ENCODE measurements at regions not wholly inside any gene's neighbourhood (a gene's known extent, or its start where the extent isn't known, plus 50 kb on each side); places are given as distances from the start of the nearest gene placed in this dataset.

DNA sequence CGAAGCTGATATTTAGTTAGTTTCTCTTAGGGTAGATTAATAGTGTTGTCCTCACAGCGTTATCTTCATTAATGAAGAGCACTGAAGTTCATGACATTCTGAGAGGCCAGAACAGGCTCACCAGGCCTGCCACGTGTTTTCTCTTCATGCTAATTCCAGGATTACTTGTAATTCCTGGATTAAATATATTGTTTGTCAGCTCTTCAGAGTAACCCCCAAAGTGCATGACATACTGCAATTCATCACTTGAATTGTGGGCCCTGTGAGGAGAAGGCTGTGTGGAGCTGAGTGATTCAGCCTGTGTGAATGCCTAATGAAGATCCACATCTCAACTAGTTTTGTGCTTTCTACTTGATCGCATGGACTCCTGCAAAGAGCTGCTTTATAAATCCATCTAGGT, 401.0 kb upstream of the ADAMTSL1 start:
- no peak for DNase-seq (ENCODE audit: low read depth in 2 of 2)

DNA sequence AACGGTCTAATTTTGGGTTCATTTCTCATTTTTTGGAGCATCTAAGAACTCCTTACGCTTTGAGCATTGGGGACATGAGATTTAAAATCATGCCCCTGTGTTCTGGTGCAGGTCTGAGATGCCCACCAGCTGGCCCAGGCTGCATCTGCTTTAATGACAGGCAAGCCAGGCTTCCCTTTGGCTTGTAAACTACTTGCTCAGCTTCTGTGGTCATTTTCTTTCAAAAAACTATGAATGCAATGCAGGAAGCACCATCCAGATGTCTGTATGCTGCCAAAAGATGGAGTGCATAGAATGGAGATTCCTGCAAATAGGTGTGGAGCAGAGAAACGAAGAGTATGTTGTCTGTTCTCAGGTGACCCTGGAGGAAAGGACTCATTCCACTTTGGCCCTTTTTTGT, 399.9 kb upstream of the ADAMTSL1 start:
- no peak for DNase-seq (ENCODE audit: low read depth in 2 of 2)

DNA sequence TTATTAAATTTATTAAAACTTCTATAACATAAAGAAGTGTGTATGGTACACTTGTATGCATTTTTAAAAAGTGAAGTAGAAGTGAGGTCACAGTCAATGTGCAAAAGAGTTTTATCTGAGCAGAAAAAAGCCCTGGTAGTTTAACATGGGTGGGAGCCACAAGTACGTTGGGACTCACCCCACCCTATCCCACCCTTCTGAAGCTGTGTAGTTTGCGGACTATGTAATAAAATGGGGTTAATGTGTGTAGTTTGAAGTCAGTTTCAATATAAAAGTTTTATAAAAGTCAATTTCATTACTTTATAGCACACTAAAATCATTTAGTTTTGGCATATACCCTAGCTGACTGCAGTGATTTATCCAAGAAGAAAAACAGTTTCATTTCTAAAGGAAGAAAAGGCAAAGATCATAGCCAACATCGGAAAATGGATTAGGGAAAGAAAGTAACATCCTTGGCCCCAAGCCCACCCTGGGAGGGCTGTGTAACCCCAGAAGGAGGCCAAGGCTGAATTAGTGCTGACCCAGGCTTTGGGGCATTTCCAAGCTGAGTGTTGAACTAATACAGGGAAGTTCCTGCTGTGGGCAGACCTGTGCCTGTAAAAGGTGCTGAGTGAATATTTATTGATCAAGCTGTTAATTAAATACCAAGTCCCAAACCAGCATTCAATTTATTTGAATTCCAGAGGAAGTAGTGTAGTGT, 398.6 kb upstream of the ADAMTSL1 start:
- no peak for DNase-seq (ENCODE audit: low read depth in 2 of 2)

DNA sequence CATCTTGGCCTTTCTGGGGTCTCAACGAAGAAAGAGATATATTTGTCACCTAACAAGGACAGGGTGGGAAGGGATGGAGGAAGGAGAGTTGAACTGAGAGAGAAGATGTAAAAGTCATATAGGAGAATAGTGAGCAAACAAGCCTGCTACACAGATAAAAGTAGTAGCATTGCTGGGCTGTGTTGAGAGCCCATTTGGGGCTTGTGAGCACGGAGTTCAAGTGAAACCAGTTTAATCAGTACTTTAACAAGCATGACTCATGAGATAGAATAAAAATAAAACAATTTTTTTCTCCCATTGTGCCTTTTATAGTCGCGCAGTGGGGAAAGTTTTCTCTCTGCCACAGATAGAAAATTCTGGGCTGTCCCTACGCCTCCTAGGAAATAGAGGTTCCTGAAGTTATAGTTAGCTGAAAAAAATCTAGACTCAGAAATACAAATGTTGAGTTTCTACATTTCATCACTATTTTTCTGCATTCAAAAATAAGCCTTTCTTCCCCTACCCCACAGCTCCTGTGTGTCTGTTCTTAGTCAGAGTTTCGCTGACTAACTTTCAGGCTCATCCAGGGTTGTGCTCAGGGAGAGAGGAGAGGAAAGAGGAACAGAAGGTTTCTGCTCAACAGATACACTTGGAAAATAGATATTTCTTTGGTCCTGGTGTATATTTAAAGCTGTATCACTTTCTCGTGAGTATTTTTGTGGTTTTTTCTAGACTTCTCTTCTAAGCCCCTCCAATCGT, 395.8 kb upstream of the ADAMTSL1 start:
- DNase-seq (ENCODE audit: low read depth in 2 of 2): no peak

DNA sequence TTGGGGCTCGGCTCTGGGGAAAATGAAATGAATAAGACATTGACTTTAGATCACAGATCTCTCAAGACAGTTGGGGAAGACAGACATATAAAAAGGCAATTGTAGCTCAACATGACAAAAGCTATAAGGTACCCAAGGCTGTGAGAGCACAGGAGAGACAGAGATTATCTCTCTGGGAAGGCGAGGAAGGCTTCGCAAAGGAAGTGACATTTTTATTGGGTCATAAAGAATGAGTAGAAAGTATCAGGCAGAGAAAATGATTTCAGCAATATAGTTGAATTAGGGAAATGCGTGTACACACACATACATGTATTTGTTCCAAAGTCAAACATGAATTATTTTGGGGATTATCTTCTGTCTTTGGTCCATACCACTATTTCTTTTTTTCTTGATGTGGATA, 381.8 kb upstream of the ADAMTSL1 start:
- DNase-seq (ENCODE audit: low read depth in 2 of 2): no peak

DNA sequence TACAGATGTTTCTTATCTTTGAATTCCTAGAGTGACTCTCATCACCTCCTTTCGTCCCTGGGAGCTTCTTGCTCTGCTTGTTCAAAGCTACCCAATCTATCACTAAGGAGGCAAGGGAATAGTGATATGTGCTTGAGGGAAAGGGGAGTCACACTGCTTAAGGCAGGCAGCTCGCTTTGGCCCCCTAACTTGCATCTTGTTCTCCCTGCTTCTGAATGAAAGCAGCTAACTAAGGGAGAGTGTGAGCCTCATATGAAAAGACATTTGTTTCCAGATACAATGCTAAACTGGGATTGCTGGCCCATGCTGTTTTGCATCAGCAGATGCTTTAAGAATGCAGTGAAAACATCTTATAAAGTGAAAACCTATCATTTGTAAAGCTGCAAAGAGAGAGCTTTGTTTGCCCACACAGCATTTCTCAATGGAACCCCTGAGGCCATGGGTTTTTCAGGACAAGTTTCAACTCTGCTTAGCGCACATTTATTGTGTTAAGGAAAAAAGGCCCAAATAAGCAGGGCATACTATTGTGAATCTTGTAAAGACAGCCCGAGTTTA, 367.9 kb upstream of the ADAMTSL1 start:
- no peak for DNase-seq (ENCODE audit: low read depth in 2 of 2)

DNA sequence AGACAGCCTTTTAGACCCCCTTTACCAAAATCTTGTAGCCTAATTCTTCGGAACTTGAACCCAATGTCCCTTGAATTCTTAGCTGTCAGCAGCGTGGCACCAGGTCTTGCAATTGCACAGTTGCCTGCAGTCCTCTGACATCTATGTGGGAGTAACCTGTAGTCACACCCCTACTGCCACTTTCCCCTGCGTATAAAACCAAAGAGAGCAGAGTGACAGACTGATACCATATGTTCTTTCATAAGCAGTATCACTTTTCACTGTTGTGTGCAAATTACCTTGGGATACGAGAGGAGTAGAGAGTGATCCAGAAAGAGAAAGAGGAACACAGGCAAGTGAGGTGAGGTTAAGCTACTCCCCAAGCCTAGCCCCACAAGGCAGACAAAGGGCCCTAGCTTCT, 364.3 kb upstream of the ADAMTSL1 start:
- no peak for DNase-seq (ENCODE audit: low read depth in 2 of 2)

DNA sequence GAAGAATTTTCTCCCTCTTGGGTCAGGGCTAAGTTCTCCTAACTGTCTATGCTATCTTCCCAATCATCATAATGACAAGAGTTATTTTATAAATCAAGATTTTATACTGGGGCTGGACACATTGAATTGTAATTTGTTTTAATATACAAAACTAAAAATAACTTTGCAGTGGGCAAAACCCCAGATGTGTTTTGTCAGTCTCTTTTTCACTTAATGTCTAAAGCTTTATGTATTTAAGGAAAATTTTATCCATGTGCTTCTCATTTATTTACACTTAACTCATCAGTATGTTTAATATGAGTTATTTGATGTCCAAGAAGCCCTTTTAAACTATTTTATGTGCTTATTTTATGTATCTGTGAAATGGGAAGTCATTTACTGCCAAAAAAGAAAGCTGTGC, 362.8 kb upstream of the ADAMTSL1 start:
- no peak for DNase-seq (ENCODE audit: low read depth in 2 of 2)

DNA sequence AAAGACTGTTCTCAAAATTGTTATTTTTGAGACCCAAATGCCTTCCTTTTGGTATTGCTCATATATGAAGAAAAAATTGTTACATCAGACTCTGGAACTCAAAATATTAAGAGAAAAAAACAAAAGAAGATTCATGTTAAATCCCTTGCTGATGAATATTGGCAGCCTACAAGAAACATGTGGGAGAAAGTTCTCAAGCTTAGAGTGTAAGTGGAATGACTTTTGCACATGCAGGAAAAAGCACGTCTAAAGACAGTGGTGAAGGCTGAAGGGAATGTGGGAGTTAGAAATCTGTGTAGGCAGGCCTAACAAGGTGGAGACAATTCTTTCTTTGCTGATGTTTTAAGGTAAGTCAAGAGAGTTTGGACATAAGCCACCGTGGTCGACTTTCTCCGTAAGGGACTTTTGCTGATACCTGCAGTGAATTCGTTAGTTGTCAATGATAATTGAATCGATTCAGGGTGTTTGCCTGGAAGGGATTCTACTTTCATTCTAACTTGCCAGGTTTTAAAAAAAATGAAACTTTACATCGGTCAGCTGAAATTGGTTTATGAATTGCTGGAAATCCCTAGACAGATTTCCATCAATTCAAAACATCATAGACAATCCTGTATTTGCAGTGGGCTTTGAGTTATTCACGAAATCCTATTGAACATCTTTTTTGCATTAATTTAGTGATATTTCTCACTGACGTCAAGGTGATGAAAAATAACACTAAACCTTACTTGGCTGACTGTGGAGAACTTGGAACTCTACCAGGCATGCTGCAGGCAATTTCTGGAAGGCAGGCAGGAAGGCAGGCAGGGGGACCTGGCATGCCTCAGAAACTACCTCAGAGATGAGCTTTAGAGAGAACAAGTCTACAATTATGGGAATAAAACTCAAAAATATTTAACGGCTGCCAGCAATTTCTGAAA, 359.1 kb upstream of the ADAMTSL1 start:
- DNase-seq (ENCODE audit: low read depth in 2 of 2): no peak

DNA sequence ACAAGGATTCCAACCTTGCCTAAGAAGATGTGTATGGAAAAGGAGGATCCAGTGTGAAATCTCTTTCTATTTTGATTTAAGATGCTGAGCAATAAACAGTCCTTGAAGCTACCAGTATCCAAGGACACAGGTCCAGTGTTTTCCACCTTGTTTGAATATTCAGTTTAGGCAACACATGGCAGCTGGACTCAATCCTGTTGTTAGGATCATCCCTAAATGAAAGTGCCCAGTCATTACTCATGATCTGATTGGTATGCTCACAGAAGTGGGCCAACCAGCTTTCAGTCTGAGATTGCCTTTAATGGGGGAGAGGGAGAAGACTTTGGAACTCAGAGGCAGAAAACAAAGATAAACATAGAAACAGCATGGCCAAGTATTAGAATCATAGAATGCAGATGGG, 355.7 kb upstream of the ADAMTSL1 start:
- no peak for DNase-seq (ENCODE audit: low read depth in 2 of 2)

DNA sequence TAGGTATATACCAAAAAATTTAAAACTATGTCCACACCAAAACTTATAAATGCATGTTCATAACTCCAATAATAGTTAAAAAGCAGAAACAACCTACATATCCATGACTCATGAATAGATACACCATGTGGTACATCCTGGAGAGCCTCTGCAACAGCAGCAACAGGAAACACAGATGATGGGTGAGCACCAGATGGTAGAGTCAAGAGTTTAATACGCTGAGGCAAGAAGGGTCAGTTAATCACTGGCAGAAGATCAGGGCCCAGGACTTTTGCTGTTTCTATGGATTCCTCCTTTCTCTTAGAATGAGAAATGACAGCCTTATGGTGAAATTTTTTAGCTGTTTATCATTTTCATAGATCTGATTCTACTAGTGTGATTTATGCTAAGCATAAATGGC, 351.8 kb upstream of the ADAMTSL1 start:
- no peak for DNase-seq (ENCODE audit: low read depth in 2 of 2)

DNA sequence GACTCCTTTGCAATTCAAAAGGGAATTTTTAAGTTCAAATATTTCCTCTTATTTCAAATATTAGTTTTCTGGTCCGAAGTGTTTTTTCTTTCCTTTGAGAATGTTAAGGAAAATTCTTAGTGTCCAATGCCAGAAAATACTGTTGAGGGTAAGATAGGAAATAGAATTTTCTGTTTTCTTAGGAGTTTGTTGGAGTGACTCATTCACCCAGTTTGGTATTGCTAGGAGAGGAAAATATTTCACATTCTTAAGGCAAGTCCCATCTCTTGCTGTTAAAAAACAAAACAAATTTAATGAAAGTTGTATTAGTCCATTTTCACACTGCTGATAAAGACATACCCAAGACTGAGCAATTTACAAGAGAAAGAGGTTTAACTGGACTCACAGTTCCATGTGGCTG, 349.2 kb upstream of the ADAMTSL1 start:
- no peak for DNase-seq (ENCODE audit: low read depth in 2 of 2)

DNA sequence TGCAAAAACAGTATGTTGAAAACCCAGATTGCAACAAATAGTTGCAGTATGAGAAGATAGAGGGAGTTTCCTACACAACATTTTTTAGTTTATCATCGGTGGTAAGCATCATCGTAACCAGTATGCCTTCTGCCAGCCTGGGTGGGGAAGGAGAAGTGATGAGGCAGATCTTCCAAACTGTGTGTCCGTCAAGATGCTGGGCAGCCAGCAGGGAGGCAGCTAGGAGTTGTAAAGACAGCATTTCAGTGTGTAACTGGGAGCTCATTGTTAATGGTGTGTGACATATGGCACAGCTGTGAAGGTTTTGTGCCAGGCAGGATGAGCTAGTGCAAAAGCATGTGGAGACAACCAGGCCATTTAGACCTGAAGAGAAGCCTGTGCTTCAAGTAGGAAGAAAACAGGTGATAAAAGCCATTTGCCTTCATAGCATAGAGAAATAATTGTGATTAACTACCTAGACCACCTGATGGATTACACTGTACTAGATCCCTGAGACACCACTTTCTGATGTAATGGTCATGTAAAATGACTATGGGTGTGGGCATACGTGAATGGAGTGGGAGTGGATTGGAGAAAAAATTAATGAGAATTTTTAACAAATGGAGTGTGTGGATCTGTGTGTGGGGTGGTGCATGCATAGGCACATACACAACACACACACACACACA, 347.0 kb upstream of the ADAMTSL1 start:
- no peak for DNase-seq (ENCODE audit: low read depth in 2 of 2)

DNA sequence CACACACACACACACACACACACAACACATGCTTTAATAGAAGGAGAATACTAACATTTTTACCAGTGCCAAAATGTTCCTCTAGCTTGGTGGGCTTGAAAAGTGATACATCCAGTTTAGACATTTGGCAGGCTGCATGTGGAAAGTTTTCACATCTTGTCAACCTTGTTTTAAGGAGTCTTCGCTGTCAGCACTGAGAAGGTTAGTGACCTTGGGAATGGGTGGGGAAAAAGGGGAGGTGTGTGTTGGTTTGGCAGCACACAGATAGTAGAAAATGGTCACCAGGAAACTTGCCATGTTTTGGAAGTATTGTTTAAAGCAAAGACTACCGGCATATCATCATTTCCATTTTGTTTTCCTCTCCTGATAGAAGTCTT, 346.5 kb upstream of the ADAMTSL1 start:
- DNase-seq (ENCODE audit: low read depth in 2 of 2): no peak

DNA sequence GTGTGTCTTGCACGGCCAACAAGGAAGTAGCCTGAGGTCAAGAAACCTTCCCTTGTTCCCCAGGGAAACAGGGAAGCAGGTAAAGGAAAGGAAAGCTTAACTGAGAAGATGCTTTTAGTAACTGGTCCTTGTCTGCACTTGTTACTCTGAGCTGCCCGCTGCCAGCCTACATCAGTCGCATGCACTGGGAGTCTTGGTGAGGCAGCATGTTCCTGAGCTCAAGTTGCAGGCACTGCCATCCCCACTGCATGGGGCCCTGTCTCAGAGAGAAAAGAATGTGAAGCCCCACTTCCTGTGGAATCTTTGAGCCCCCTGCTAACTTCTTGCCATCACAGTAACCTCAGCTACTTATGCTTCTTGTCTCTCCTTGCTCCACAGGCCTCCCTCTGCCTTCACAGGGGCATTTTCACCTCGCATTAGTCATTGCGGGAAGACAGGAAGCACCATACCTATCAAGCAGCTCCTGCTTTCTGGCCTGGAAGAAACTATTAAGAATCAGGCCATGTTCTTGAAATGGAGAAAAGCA, 344.1 kb upstream of the ADAMTSL1 start:
- no peak for DNase-seq (ENCODE audit: low read depth in 2 of 2)

DNA sequence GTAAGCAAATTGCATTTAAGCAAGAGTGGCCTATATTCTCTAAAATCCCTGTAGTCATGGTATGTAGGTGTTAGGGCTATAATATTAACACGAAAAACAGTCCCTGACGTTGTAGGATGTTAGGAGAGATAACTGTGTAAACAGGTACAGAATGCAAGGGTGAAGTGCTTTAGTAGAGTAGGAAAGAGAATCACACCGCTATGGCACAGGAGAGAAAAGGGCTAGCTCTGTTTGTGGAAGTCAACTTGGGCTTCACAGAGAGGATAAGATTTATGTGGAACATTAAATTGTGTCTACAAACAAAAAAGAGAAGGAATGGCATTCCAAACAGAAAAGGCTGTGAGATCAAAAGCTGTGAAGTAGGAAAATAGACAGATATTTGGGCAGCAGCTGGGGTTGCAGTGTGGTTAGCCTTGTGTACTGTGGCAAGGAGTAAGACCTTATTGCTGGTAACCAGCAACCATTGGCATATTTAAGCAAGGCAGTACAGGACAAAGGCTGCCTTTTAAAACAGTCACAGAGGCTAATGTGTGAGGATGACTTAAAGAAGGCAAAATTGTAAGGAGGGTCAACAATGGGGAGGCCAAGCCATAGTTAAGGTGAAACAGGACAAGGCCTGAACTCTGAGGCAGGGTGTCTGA, 337.5 kb upstream of the ADAMTSL1 start:
- no peak for DNase-seq (ENCODE audit: low read depth in 2 of 2)

DNA sequence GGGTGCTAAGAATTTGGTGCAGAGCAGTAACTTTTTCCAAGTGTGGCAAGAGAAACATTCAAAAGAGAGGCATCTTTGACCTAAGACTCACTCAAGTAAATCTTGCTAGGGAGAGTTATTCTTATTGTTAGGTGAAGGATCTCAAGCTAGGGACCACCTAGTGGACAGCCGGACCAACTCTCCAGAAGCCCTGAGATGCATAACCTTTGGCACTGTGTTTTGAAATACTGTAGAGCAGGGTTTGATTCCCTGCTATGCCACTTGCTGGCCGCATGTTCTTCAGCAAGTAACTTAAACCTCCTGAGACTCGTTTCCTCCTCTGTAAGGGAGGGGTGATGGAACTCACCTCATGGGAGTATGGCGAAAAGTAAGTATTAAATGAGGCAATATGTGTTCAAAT, 336.1 kb upstream of the ADAMTSL1 start:
- no peak for DNase-seq (ENCODE audit: low read depth in 2 of 2)

DNA sequence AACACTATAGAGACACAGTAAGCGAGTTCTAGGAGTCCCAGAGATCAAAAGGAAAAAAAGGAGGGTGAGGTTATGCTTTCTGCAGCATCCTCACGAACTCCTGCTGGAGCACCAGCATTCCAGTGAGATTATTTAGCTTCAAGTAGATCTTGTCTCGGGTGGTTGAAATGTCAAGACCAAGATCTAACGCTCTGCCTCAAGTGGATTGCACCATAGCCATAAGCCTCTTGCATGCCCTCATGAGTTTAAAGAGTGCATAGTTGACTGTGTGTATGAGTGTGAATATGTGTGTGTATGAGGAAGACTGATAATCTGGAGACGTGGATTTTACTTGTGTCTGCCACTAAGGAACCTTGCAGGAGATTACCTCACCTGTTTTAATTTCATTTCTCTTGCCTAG, 335.3 kb upstream of the ADAMTSL1 start:
- DNase-seq (ENCODE audit: low read depth in 2 of 2): no peak

DNA sequence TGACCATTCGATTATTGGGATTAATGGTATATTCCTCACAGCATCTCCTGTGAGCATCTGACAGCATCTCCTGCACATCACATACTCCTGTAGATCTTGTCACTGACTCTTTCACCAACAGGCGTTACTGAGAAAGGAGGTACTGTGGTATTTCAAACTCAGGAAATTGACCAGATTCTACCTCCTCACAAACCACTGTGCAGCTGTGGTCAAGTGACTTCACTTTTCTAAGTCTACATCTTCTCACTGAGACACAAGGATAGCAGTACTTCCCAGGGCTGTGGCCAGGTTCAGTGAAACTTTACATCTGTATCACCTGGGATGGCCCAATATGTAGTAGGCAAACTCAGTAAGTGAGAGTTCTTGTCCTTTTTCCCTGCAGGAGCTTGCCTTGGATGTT, 332.3 kb upstream of the ADAMTSL1 start:
- DNase-seq (ENCODE audit: low read depth in 2 of 2): no peak

DNA sequence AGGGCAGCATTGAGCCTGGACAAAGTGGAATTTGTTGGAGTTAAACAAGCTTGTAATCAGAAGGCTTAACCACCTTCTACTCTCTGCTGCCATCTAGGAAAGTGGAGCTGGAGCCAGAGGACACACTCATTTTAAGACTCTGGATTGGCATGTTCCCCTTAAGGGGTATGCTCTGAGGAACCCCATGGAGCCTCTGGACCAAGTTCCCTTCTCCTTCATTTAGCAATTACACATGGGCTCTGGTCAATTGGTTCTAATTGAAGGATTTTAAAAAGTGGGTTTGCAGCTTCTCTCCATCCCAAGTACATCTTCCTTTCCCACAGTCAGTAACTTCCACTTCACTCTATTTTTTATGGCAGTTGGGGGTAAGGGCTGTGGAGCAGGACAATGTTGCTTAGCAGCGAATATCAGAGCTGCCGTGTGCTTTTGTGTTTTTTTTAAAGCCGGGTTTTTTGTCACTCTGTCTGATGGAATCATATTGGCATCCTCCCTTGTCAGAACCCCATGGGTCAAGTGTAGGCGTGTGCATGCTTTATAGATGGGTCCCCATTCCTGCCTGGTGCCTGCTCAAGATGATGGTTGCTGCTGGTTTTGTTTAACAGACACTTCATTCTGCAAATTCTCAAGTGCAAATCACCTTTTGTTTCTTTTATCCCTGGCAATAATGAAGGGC, 330.7 kb upstream of the ADAMTSL1 start:
- no peak for DNase-seq (ENCODE audit: low read depth in 2 of 2)

DNA sequence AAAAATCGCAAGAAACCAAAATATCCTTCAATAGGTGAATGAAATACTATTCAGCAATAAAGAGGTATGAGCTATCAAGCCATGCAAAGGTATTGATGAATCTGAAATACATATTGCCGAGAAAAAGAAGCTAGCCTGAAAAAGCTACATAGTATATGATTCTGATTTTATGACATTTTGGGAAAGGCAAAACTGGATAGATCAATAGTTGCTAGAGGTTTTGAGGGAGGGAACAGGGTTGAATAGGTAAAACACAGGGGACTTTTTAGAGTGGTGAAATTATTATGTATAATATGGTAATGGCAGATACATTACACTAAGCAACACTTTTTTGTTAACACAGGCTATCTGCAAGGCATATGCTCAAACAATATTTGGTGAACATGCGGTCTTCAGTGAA, 327.6 kb upstream of the ADAMTSL1 start:
- DNase-seq (ENCODE audit: low read depth in 2 of 2): no peak
